ENCODE measurements at regions not wholly inside any gene's neighbourhood (a gene's known extent, or its start where the extent isn't known, plus 50 kb on each side); places are given as distances from the start of the nearest gene placed in this dataset.
A peak's percentile ranks its signal among the peaks of the same experiment; 100 is the strongest.

DNA sequence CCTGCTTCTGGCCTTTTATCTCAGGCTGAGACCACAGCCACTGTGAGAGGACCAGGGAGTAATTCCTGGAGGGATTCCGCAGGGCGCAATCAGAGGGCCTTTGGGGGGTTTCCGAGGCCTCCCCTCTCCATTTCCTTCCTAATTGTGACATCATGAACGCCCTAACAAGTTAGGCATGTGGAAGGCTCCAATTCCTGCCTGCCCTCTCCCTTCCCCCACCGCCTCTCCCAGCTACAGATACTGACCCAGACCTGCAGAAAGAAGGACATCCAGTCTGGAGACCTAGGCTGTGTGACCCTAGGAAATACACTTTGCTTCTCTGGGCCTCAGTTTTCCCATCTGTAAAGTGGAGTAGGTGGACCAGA lies 637.9 kb downstream of the MED13L start:
- Histone ChIP-seq H3K4me3 (no peak overlapping the region), H3K9me3 (no peaks in the 10 kb centered on the region), H3K4me1 (no peaks in the 10 kb centered on the region), H3K36me3 (no peaks in the 10 kb centered on the region), H3K27ac (no peak overlapping the region), H3K27me3 (no peaks in the 10 kb centered on the region)
- no peak for TF ChIP-seq POLR2A (IDR thresholded peaks at IDR 0.05)
- TF ChIP-seq, protein P1, sequence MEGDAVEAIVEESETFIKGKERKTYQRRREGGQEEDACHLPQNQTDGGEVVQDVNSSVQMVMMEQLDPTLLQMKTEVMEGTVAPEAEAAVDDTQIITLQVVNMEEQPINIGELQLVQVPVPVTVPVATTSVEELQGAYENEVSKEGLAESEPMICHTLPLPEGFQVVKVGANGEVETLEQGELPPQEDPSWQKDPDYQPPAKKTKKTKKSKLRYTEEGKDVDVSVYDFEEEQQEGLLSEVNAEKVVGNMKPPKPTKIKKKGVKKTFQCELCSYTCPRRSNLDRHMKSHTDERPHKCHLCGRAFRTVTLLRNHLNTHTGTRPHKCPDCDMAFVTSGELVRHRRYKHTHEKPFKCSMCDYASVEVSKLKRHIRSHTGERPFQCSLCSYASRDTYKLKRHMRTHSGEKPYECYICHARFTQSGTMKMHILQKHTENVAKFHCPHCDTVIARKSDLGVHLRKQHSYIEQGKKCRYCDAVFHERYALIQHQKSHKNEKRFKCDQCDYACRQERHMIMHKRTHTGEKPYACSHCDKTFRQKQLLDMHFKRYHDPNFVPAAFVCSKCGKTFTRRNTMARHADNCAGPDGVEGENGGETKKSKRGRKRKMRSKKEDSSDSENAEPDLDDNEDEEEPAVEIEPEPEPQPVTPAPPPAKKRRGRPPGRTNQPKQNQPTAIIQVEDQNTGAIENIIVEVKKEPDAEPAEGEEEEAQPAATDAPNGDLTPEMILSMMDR (IDR thresholded peaks at IDR 0.05), result no peak
- DNase-seq, result no peak

DNA sequence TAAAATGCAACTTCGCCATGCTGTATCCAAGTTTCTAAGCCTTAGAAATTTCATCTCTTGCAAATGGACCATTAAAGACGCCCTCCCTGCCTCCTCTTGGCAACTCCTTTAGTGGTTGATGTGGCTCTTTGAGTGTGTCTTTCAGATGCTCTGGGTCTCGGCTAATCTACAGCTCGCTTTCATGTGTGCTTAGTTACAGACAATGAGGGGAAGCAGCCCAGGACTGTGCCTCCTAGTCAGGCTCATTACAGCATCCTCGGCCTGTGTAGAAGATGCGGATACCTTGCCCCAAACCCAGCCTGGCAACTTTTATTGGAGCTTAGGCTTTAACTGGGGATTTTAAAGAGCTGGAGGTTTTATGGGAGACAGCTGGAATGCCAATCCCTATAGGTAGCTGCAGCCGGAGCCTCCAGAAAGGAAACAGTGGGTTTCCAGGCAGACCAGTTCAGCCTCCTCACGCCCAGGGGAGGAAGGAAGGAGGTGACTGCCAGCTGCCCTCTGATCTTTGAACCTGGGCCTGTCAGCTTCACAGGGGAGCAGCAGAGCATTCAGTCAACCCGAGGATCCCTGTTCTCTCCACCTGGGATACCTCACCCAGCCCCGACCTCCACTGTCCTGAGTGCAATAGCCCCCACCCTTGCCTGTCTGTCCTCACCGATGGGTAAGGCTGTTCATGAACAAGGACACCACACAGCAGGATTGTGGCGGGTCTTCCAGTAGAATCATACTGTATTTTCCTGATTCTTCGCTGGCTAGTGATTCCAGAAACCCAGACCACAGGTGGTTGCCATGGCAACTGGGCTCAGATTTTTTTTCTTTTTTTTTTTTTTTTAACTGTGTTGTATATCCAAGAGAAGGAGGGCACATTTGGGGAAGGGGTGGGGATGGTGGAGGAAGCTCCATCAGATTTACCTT lies 638.5 kb downstream of the MED13L start:
- no peaks in the 10 kb centered on the region for H3K9me3 ChIP-seq

DNA sequence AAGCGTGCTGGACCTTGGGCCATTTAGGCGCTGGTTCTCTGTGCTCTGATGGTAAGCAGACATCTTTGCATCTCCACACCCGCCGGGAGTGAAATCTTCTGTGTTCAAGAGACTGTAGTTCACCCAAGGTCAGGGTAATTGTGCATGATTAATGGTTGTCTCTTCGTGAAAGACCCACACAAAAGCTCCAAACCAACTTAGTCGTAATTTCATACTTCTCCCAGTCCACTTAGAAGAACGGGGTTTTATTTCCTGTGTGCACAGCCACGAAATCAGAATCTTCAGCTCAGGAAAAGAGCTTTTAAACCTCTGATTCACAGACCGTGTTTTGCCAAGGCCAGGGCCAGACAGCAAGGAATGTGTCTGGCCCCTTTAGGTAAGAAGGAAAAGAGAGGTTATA lies 640.9 kb downstream of the MED13L start:
- no peak for TF ChIP-seq POLR2A (IDR thresholded peaks at IDR 0.05)
- TF ChIP-seq, protein P1 (IDR thresholded peaks at IDR 0.05), result no peak
- H3K4me3 ChIP-seq, result no peak overlapping the region
- H3K27me3 ChIP-seq, result no peaks in the 10 kb centered on the region
- DNase-seq, result no peak
- H3K36me3 ChIP-seq, result no peaks in the 10 kb centered on the region
- no peaks in the 10 kb centered on the region for H3K4me1 ChIP-seq
- H3K27ac ChIP-seq, result no peak overlapping the region
- H3K9me3 ChIP-seq, result no peaks in the 10 kb centered on the region

More for the DNA sequence above, 638.5 kb downstream of the MED13L start:
- no peaks in the 10 kb centered on the region for H3K4me1 ChIP-seq
- H3K4me3 ChIP-seq, result no peak overlapping the region
- DNase-seq, result peak in 1 of 3 donors; percentile 49
- no peak overlapping the region for H3K27ac ChIP-seq
- no peak for TF ChIP-seq POLR2A (IDR thresholded peaks at IDR 0.05)
- TF ChIP-seq, protein P1 (IDR thresholded peaks at IDR 0.05), result no peak
- no peaks in the 10 kb centered on the region for H3K27me3 ChIP-seq
- H3K36me3 ChIP-seq, result no peaks in the 10 kb centered on the region

DNA sequence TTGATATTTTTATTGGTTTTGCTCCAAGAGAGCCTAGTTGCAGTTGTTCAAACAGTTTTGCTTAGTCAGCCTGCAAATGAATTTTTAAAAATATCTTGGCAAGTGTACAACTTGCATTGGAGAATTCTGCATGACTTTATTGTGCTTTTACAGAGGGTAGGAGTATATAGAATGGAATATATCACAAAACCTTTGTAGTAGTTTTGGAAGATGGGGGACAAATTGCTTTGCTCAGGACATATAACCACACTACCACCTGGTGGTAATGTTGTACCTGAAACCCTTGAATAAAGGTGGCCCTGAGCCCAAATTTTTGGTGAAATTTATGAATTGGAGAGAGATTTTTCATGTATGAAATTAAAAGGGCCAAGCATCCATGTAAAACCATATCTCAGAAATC lies 645.2 kb downstream of the MED13L start:
- Histone ChIP-seq H3K9me3 (no peaks in the 10 kb centered on the region), H3K27ac (no peak overlapping the region), H3K4me3 (no peak overlapping the region), H3K4me1 (no peaks in the 10 kb centered on the region), H3K27me3 (no peaks in the 10 kb centered on the region), H3K36me3 (no peaks in the 10 kb centered on the region)
- TF ChIP-seq, protein P1 (IDR thresholded peaks at IDR 0.05), result peak in 2 of 6 experiments; percentile 44 to 51
- TF ChIP-seq POLR2A (IDR thresholded peaks at IDR 0.05), result no peak
- no peak for DNase-seq

DNA sequence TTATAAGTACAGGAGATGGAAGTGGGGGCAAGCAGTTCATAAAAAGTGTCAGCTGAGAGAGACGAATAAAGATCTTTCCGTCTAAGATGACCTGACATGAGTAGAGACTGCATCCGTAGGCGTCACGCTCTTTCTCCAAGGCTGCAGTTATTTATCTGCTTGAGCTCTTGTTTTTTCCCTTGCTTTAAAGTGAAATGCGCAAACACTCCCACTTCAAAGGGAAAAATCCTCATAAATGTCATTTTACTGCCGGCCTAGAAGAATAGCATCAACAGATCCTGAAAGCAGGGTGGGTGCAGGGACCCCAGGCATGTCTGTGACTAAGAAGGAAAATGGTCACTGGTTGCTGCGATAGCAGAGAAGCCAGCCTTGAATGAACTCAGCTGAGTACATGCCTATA lies 647.4 kb downstream of the MED13L start:
- Histone ChIP-seq H3K27ac (no peak overlapping the region), H3K27me3 (no peaks in the 10 kb centered on the region), H3K9me3 (peaks cover 0 to under 1% (median 0%) of the 10 kb centered on the region in 4 donors), H3K36me3 (no peaks in the 10 kb centered on the region), H3K4me3 (no peak overlapping the region), H3K4me1 (no peaks in the 10 kb centered on the region)
- DNase-seq, result no peak
- TF ChIP-seq, protein P1 (IDR thresholded peaks at IDR 0.05), result no peak
- no peak for TF ChIP-seq POLR2A (IDR thresholded peaks at IDR 0.05)

Data from Peyer's patch (tissue), 4 donors.